Femur (tissue), 1 donor: ENCODE measurements at regions not wholly inside any gene's neighbourhood (a gene's known extent, or its start where the extent isn't known, plus 50 kb on each side); places are given as distances from the start of the nearest gene placed in this dataset.
"Not testable (repeated sequence)": the region's sequence is repeated elsewhere in the genome, so short reads cannot be mapped to it uniquely, and the experiment has no call there.

ENCODE experiments used
- DNase-seq: peaks from one replicate; pipeline ENCODE4 v3.0.0-alpha.2; 2017

DNA sequence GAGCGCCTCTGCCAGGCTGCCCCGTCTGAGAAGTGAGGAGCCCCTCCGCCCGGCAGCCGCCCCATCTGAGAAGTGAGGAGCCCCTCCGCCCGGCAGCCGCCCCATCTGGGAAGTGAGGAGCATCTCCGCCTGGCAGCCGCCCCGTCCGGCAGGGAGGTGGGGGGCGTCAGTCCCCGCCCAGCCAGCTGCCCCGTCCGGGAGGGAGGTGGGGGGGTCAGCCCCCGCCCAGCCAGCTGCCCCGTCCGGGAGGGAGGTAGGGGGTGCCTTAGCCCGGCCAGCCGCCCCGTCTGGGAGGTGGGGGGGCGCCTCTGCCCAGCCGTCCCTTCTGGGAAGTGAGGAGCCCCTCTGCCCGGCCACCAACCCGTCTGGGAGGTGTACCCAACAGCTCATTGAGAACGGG is 75.4 kb upstream of the DIO2 start:
- not testable (repeated sequence) for DNase-seq

- peak; percentile 20 for DNase-seq
Observed at GRCh38 chr14:80278293-80279023, 67.2 kb upstream of the DIO2 start.

DNA sequence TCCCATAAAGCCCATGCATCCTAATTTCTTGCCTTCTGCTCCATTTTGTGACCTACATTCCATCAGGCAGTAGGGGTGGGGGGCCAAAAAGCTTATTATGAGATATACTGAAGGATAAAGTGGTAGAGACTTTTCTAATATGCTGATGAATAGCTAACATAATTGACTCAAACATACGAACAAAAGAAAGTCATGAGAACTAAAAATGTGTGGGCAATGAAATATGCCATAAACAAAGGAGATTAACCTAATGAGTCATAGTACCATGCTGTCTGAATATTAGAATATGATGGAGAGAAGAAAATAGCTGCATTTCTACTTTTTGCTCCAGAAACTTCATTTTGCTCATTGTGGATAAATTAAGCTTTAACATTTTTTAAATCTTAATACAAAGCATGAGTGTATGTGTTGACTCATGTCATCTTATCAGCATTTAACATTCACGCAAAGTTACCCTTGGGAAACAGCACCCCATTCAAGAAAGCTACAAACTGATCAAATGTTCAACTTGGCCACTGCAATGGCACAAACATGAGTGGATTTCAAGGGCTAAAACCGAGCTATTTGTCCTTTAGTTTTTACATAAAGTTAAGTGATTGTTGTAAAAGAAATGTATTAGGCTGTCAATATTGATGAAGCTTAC is 64.0 kb upstream of the DIO2 start:
- no peak for DNase-seq

DNA sequence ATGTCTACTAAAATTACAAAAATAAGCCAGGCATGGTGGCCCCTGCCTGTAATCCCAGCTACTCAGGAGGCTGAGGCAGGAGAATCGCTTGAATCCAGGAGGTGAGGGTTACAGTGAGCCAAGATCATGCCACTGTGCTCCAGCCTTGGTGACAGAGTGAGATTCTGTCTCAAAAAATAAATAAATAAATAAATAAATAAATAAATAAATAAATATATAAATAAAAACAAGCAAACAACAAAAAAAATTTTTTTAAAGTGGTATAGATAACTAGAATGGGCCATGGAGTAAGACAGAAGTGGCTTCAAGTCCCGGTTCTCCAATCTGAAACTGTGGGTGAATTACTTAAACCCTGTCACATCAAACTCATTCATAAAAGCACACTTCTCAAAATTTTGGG is 63.0 kb upstream of the DIO2 start:
- not testable (repeated sequence) for DNase-seq

- DNase-seq = no peak
Observed at GRCh38 chr14:80271389-80271788, 60.1 kb upstream of the DIO2 start.

DNA sequence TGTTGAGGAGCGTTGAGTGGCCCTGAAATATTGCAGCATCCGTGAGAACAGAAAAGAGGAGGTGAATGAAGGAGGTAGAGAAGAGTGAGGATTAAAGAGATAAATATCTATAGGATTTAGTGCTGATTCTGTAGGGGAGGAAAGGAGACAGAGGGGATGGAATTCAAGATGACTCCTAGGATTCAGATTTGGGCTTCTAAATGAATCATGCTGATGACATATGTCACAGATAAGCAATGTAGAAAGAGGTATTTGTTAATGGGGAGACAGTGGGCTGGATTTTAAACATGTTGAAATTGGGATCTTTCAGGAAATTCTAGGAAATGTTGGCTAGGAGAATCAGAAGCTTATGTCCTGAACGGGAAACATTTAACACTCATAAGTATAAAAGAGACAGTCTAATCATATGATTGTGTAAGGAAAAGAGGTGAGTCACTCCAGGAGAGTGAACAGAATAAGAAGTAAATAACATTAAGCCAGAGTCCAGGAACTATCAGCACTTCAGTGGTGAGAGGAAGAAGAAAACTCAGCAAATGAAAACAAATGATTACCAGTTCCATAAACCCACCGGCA is 58.1 kb upstream of the DIO2 start:
- DNase-seq = no peak

DNA sequence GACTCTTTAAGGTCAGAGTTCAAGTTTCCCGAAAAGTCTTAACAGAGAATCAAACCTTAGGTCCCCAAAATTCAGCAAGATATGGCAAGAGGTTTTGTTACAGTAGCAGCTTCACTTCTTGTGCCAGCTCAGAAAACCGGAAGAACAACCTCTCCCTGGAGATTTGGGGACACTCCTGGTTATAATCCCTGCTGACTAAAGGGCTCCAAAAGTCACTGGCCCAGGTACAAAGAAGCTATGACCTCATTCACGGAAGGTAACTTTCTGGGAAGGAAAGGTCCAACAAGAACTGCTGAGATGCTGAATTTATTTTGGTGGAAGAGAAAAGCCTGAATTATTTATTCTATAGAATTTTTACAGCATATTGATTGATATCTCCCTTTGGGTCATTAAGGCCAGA is 55.6 kb upstream of the DIO2 start:
- no peak for DNase-seq

- no peak for DNase-seq
Observed at GRCh38 chr14:80264702-80265101, 53.4 kb upstream of the DIO2 start.
